ENCODE measurements at regions not wholly inside any gene's neighbourhood (a gene's known extent, or its start where the extent isn't known, plus 50 kb on each side); places are given as distances from the start of the nearest gene placed in this dataset.

DNA sequence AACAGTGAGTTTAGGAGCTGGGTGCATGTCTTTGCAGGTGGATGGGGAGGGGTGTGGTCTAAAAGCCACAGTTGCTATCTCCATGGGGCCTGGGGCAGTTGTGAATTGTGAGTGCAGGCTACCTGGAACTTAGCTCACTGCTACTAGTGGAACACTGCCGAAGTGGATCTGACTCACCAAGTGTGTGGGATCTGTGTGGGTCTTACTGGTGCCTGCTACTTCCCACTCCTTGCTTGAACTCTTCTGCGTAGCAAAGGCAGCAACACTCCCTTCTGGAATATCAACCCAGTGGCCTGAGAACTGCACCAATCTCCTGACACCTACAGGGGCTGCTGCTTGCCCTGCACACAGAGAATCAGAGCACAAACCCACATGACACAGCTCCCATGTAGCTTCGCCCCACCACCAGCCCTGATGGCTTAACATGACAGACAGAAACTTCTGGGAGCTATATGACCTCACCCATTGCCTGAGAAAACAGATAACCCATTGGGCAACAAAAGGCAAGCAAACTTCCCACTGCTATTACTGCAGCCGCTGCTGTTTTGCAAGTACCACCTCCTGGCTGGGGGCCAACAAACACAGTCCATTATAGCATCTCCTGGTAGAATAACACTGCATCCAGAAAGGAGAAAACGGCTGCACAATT is 455.1 kb upstream of the DDX18 start:
- TF ChIP-seq BHLHE40 (IDR thresholded peaks at IDR 0.05; ENCODE audit: borderline replicate concordance): no peak
- no peak for TF ChIP-seq HDGF (IDR thresholded peaks at IDR 0.05; ENCODE audit: borderline replicate concordance)
- no peak for TF ChIP-seq SP1 (IDR thresholded peaks at IDR 0.05)
- TF ChIP-seq LEF1 (IDR thresholded peaks at IDR 0.05; ENCODE audit: borderline replicate concordance): no peak
- TF ChIP-seq ZNF384 (IDR thresholded peaks at IDR 0.05): no peak
- no peak for TF ChIP-seq ELF4 (IDR thresholded peaks at IDR 0.05)
- no peak for TF ChIP-seq SUZ12 (IDR thresholded peaks at IDR 0.05)
- TF ChIP-seq L3MBTL2 (conservative IDR thresholded peaks at IDR 0.05): no peak
- TF ChIP-seq FOXK2 (IDR thresholded peaks at IDR 0.05): no peak
- no peak for TF ChIP-seq NFRKB (IDR thresholded peaks at IDR 0.05)
- TF ChIP-seq FOXA1 (IDR thresholded peaks at IDR 0.05): no peak
- TF ChIP-seq, protein P1, sequence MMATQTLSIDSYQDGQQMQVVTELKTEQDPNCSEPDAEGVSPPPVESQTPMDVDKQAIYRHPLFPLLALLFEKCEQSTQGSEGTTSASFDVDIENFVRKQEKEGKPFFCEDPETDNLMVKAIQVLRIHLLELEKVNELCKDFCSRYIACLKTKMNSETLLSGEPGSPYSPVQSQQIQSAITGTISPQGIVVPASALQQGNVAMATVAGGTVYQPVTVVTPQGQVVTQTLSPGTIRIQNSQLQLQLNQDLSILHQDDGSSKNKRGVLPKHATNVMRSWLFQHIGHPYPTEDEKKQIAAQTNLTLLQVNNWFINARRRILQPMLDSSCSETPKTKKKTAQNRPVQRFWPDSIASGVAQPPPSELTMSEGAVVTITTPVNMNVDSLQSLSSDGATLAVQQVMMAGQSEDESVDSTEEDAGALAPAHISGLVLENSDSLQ (IDR thresholded peaks at IDR 0.05): no peak

All from HEK293T (cell line).